ENCODE measurements at regions not wholly inside any gene's neighbourhood (a gene's known extent, or its start where the extent isn't known, plus 50 kb on each side); places are given as distances from the start of the nearest gene placed in this dataset.

- ATAC-seq (no peak), DNase-seq (ENCODE audit: low spot score) (no peak)
- H3K4me1 ChIP-seq (ENCODE audit: insufficient read depth), result no peaks in the 10 kb centered on the region
- H3K4me3 ChIP-seq, result no peak overlapping the region
- no peaks in the 10 kb centered on the region for H3K9me3 Mint-ChIP-seq
- TF ChIP-seq CREB1 (CRISPR knock-in tag; IDR thresholded peaks at IDR 0.05; ENCODE audit: low read depth) (no peak), REST (IDR thresholded peaks at IDR 0.05; ENCODE audit: unreplicated experiment) (no peak), JUNB (IDR thresholded peaks at IDR 0.05; ENCODE audit: unreplicated experiment) (no peak), CTCF (conservative IDR thresholded peaks at IDR 0.05; ENCODE audit: low read depth in 2 of 2) (no peak), NANOG (IDR thresholded peaks at IDR 0.05; ENCODE audit: borderline replicate concordance) (no peak), EZH2phosphoT487 (IDR thresholded peaks at IDR 0.05; ENCODE audit: unreplicated experiment) (no peak), ZNF462 (CRISPR knock-in tag; IDR thresholded peaks at IDR 0.05) (no peak), ETS1 (IDR thresholded peaks at IDR 0.05) (no peak), ZNF114 (CRISPR knock-in tag; IDR thresholded peaks at IDR 0.05) (no peak), POLR2AphosphoS5 (IDR thresholded peaks at IDR 0.05; ENCODE audit: low read depth) (no peak), ZNF331 (CRISPR knock-in tag; IDR thresholded peaks at IDR 0.05; ENCODE audit: low read depth) (no peak), EZH2 (IDR thresholded peaks at IDR 0.05; ENCODE audit: low read depth, unreplicated experiment) (no peak), STAT1 (IDR thresholded peaks at IDR 0.05; ENCODE audit: unreplicated experiment) (no peak)
- no peaks in the 10 kb centered on the region for H3K79me2 ChIP-seq (replicated peaks; ENCODE audit: insufficient read depth)
- no peak overlapping the region for H3K4me2 ChIP-seq
- no peaks in the 10 kb centered on the region for H3K36me3 ChIP-seq (ENCODE audit: insufficient read depth)
- H3K27me3 ChIP-seq (ENCODE audit: insufficient read depth), result no peaks in the 10 kb centered on the region
- no peaks in the 10 kb centered on the region for H3K9me2 ChIP-seq (ENCODE audit: insufficient read depth)
- H3K27ac ChIP-seq (ENCODE audit: low read depth), result no peak overlapping the region
- H2AFZ ChIP-seq, result no peak overlapping the region
- H3K4me1 Mint-ChIP-seq, result no peaks in the 10 kb centered on the region
- H3K27me3 Mint-ChIP-seq (ENCODE audit: insufficient read depth, low read depth, poor library complexity), result peaks cover 2% of the 10 kb centered on the region
- H3F3A ChIP-seq (replicated peaks; ENCODE audit: low read depth), result no peaks in the 10 kb centered on the region
- H3K4me3 Mint-ChIP-seq, result no peak overlapping the region
- no peaks in the 10 kb centered on the region; the same call in 2 of the 3 replicates for H3K36me3 Mint-ChIP-seq (ENCODE audit: low read depth)
- no peak overlapping the region for H3K27ac Mint-ChIP-seq
- no peaks in the 10 kb centered on the region for H4K20me1 ChIP-seq (replicated peaks; ENCODE audit: insufficient read depth)
Observed at GRCh38 chr4:155568641-155569220, 97.9 kb upstream of the GUCY1A1 start.

Data from GM23338 (cell line).